Neural progenitor cell (in vitro differentiated cells): ENCODE measurements at regions not wholly inside any gene's neighbourhood (a gene's known extent, or its start where the extent isn't known, plus 50 kb on each side); places are given as distances from the start of the nearest gene placed in this dataset.

Source experiments
- EZH2 ChIP-seq: fragments of 200-600 bp; sonication (generic); IDR thresholded peaks from 2 replicates; pipeline ENCODE4 v1.6.1; 2017; ENCODE audit warnings: antibody characterized with exemption, mild to moderate bottlenecking, moderate library complexity
- TF ChIP-seq, protein P1 (sequence below): fragments of 200-600 bp; sonication (generic); IDR thresholded peaks from 2 replicates; pipeline ENCODE4 v1.5.1; 2017; ENCODE audit warnings: antibody characterized with exemption, mild to moderate bottlenecking

DNA sequence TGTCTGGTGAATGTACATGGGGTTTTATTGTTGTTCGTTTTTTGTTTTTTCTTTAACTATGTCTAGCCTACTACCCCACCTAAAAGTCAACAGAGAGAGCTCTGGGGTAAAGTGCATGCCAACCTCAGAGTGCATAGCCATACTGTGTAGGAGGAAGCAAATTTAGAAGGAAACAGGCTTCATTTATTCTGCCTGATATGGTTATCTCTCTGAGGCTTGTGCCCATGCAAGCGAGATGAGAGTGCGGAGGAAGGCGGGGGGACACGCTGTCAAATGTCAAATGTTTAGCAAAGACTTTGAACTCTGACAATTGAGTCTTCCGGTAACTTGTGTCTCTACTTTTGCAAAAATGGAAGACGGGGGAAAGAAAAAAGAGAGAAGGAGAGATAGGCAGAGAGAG is 295.5 kb downstream of the ETS1 start:
- TF ChIP-seq, protein P1, sequence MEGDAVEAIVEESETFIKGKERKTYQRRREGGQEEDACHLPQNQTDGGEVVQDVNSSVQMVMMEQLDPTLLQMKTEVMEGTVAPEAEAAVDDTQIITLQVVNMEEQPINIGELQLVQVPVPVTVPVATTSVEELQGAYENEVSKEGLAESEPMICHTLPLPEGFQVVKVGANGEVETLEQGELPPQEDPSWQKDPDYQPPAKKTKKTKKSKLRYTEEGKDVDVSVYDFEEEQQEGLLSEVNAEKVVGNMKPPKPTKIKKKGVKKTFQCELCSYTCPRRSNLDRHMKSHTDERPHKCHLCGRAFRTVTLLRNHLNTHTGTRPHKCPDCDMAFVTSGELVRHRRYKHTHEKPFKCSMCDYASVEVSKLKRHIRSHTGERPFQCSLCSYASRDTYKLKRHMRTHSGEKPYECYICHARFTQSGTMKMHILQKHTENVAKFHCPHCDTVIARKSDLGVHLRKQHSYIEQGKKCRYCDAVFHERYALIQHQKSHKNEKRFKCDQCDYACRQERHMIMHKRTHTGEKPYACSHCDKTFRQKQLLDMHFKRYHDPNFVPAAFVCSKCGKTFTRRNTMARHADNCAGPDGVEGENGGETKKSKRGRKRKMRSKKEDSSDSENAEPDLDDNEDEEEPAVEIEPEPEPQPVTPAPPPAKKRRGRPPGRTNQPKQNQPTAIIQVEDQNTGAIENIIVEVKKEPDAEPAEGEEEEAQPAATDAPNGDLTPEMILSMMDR: no peak
- no peak for TF ChIP-seq EZH2
